Liver (tissue), 7 donors: ENCODE measurements at regions not wholly inside any gene's neighbourhood (a gene's known extent, or its start where the extent isn't known, plus 50 kb on each side); places are given as distances from the start of the nearest gene placed in this dataset.

Source experiments
- DNase-seq: peaks from one replicate; pipeline ENCODE4 v3.0.0-alpha.2; 2017; ENCODE audit warnings: low spot score
- H3K27ac ChIP-seq, 2 donors: one replicate each; pipeline ENCODE4 v1.7.0; 2013; ENCODE audit warnings: inconsistent platforms in 2 of 2, low read length in 2 of 2, control low read depth in 1 of 2, low read depth in 1 of 2, mild to moderate bottlenecking in 1 of 2
- H3K27me3 ChIP-seq, 4 donors: one replicate each; pipeline versions ENCODE4 v1.6.1 to v1.7.0; 2013; ENCODE audit warnings: low read length in 3 of 4, inconsistent platforms in 1 of 4, mild to moderate bottlenecking in 1 of 4, moderate library complexity in 1 of 4; ENCODE audit not compliant: control insufficient read depth in 4 of 4, insufficient read depth in 4 of 4
- H3K36me3 ChIP-seq, 4 donors: one replicate each; pipeline versions ENCODE4 v1.6.1 to v1.7.0; 2013; ENCODE audit warnings: low read length in 3 of 4, mild to moderate bottlenecking in 3 of 4, low read depth in 1 of 4, moderate library complexity in 1 of 4; ENCODE audit not compliant: control insufficient read depth in 4 of 4, insufficient read depth in 3 of 4
- H3K4me1 ChIP-seq, 4 donors: one replicate each; pipeline versions ENCODE4 v1.6.1 to v1.7.0; 2013; ENCODE audit warnings: low read length in 3 of 4, mild to moderate bottlenecking in 3 of 4, moderate library complexity in 1 of 4; ENCODE audit not compliant: control insufficient read depth in 4 of 4, insufficient read depth in 4 of 4
- H3K4me3 ChIP-seq, 3 donors: one replicate each; pipeline versions ENCODE4 v1.6.1 to v1.7.0; 2013; ENCODE audit warnings: low read length in 3 of 3, control low read depth in 1 of 3, low read depth in 1 of 3, mild to moderate bottlenecking in 1 of 3
- H3K9ac ChIP-seq, 2 donors: one replicate each; pipeline ENCODE4 v1.7.0; 2013; ENCODE audit warnings: low read length in 2 of 2, mild to moderate bottlenecking in 2 of 2, moderate library complexity in 2 of 2, control low read depth in 1 of 2, low read depth in 1 of 2
- H3K9me3 ChIP-seq, 4 donors: one replicate each; pipeline versions ENCODE4 v1.6.1 to v1.7.0; 2013; ENCODE audit warnings: low read length in 3 of 4; ENCODE audit not compliant: control insufficient read depth in 4 of 4
- ATF3 ChIP-seq: IDR thresholded peaks from 2 replicates; pipeline ENCODE4 v1.6.1; 2016; ENCODE audit warnings: antibody characterized with exemption
- EGR1 ChIP-seq, 2 donors: IDR thresholded peaks; 2 replicates each; pipeline ENCODE4 v1.6.1; 2016 to 2018; ENCODE audit warnings: antibody characterized with exemption in 2 of 2, low read depth in 2 of 2
- FOXA1 ChIP-seq: IDR thresholded peaks from 2 replicates; pipeline ENCODE4 v1.6.1; 2016; ENCODE audit warnings: antibody characterized with exemption
- FOXA2 ChIP-seq: IDR thresholded peaks from 2 replicates; pipeline ENCODE4 v1.6.1; 2016; ENCODE audit warnings: antibody characterized with exemption
- GABPA ChIP-seq, 2 donors: IDR thresholded peaks in 1 of 2; conservative IDR thresholded peaks in 1 of 2; 2 replicates each; pipeline ENCODE4 v1.6.1; 2016; ENCODE audit warnings: antibody characterized with exemption in 2 of 2, mild to moderate bottlenecking in 1 of 2, moderate library complexity in 1 of 2
- HNF4A ChIP-seq, 2 donors: conservative IDR thresholded peaks; 2 replicates each; pipeline ENCODE4 v1.6.1; 2016; ENCODE audit warnings: antibody characterized with exemption in 2 of 2, mild to moderate bottlenecking in 2 of 2
- HNF4G ChIP-seq: IDR thresholded peaks from 2 replicates; pipeline ENCODE4 v1.6.1; 2016; ENCODE audit warnings: antibody characterized with exemption
- JUND ChIP-seq, 2 donors: IDR thresholded peaks; 2 replicates each; pipeline ENCODE4 v1.6.1; 2016; ENCODE audit warnings: antibody characterized with exemption in 2 of 2
- NR2F2 ChIP-seq: IDR thresholded peaks from 2 replicates; pipeline ENCODE4 v1.6.1; 2016; ENCODE audit warnings: antibody characterized with exemption
- RAD21 ChIP-seq, 2 donors: IDR thresholded peaks; 2 replicates each; pipeline ENCODE4 v1.6.1; 2016; ENCODE audit warnings: antibody characterized with exemption in 2 of 2, mild to moderate bottlenecking in 2 of 2
- RXRA ChIP-seq, 2 donors: IDR thresholded peaks; 2 replicates each; pipeline ENCODE4 v1.6.1; 2017 to 2018; ENCODE audit warnings: antibody characterized with exemption in 2 of 2, mild to moderate bottlenecking in 1 of 2
- SP1 ChIP-seq: IDR thresholded peaks from 2 replicates; pipeline ENCODE4 v1.6.1; 2018; ENCODE audit warnings: antibody characterized with exemption, mild to moderate bottlenecking
- TAF1 ChIP-seq: conservative IDR thresholded peaks from 2 replicates; pipeline ENCODE4 v1.6.1; 2016; ENCODE audit warnings: antibody characterized with exemption, mild to moderate bottlenecking
- YY1 ChIP-seq: IDR thresholded peaks from 2 replicates; pipeline ENCODE4 v1.6.1; 2016; ENCODE audit warnings: antibody characterized with exemption, mild to moderate bottlenecking
- ZBTB33 ChIP-seq: IDR thresholded peaks from 2 replicates; pipeline ENCODE4 v1.6.1; 2016; ENCODE audit warnings: antibody characterized with exemption
- WGBS: extraction: QIAGEN DNeasy Blood & Tissue Kit; methylation state at CpG from one replicate; pipeline ENCODE4 v1.1.7; 2013; 5-methylcytosine and 5-hydroxymethylcytosine counted together
- TF ChIP-seq, protein P1 (sequence below): IDR thresholded peaks from 2 replicates; pipeline ENCODE4 v1.6.1; 2016; ENCODE audit warnings: antibody characterized with exemption
- TF ChIP-seq, protein P2 (sequence below): IDR thresholded peaks from 2 replicates; pipeline ENCODE4 v1.6.1; 2016; ENCODE audit warnings: antibody characterized with exemption, mild to moderate bottlenecking
- donor health status: healthy.
- donor health status: healthy.
- donor health status: healthy.
- donor health status: healthy.

DNA sequence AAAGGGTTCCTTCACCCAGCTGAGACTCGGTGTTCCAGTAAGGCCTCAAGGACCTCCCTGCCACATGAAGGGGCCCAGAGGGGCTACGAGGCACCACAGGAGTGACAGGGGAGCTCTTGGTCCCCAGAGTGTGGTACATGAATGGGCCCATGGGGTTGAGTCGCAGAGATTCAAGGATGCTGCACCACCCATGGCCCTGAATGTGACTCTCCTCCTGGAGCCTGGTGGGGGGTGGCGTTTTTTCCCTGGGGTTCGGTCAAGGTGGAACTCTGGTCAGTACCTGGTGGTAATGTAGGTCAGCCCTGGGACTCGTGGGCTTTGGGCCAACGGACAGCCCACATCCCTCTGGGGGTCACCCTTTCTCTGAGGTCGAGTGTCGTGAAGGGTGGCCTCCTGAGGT, 204.0 kb downstream of the UBE3A start:
- Histone ChIP-seq H3K27ac (no peak overlapping the region), H3K36me3 (no peaks in the 10 kb centered on the region), H3K9me3 (peaks cover 0 to 12% (median 1%) of the 10 kb centered on the region in 4 donors), H3K4me3 (no peak overlapping the region), H3K4me1 (no peaks in the 10 kb centered on the region), H3K27me3 (no peaks in the 10 kb centered on the region), H3K9ac (no peak overlapping the region)
- no peak for DNase-seq
- TF ChIP-seq FOXA1 (no peak), JUND (IDR thresholded peaks at IDR 0.05) (no peak), RAD21 (IDR thresholded peaks at IDR 0.05) (no peak), RXRA (IDR thresholded peaks at IDR 0.05) (no peak), YY1 (no peak), HNF4G (no peak), ZBTB33 (no peak), EGR1 (IDR thresholded peaks at IDR 0.05; ENCODE audit: low read depth in 2 of 2) (no peak), TAF1 (no peak), HNF4A (conservative IDR thresholded peaks at IDR 0.05) (no peak)
- WGBS = 82% methylated on average over 9 of the region's 9 CpGs

GRCh38 chr15:25235391-25235790, 203.4 kb downstream of the UBE3A start:
- Histone ChIP-seq H3K4me3 (no peak overlapping the region), H3K27me3 (no peaks in the 10 kb centered on the region), H3K9me3 (peaks cover 0 to 9% (median 1%) of the 10 kb centered on the region in 4 donors), H3K36me3 (no peaks in the 10 kb centered on the region), H3K9ac (no peak overlapping the region), H3K4me1 (no peaks in the 10 kb centered on the region), H3K27ac (no peak overlapping the region)
- TF ChIP-seq, protein P1, sequence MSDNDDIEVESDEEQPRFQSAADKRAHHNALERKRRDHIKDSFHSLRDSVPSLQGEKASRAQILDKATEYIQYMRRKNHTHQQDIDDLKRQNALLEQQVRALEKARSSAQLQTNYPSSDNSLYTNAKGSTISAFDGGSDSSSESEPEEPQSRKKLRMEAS = no peak
- TF ChIP-seq RAD21 (IDR thresholded peaks at IDR 0.05) (no peak), ATF3 (no peak), HNF4G (no peak), GABPA (IDR thresholded peaks at IDR 0.05 in 1 of 2, conservative IDR thresholded peaks at IDR 0.05 in 1 of 2) (no peak), HNF4A (conservative IDR thresholded peaks at IDR 0.05) (no peak), SP1 (no peak), NR2F2 (no peak), FOXA1 (no peak), EGR1 (IDR thresholded peaks at IDR 0.05; ENCODE audit: low read depth in 2 of 2) (no peak), FOXA2 (no peak)
- TF ChIP-seq, protein P2, sequence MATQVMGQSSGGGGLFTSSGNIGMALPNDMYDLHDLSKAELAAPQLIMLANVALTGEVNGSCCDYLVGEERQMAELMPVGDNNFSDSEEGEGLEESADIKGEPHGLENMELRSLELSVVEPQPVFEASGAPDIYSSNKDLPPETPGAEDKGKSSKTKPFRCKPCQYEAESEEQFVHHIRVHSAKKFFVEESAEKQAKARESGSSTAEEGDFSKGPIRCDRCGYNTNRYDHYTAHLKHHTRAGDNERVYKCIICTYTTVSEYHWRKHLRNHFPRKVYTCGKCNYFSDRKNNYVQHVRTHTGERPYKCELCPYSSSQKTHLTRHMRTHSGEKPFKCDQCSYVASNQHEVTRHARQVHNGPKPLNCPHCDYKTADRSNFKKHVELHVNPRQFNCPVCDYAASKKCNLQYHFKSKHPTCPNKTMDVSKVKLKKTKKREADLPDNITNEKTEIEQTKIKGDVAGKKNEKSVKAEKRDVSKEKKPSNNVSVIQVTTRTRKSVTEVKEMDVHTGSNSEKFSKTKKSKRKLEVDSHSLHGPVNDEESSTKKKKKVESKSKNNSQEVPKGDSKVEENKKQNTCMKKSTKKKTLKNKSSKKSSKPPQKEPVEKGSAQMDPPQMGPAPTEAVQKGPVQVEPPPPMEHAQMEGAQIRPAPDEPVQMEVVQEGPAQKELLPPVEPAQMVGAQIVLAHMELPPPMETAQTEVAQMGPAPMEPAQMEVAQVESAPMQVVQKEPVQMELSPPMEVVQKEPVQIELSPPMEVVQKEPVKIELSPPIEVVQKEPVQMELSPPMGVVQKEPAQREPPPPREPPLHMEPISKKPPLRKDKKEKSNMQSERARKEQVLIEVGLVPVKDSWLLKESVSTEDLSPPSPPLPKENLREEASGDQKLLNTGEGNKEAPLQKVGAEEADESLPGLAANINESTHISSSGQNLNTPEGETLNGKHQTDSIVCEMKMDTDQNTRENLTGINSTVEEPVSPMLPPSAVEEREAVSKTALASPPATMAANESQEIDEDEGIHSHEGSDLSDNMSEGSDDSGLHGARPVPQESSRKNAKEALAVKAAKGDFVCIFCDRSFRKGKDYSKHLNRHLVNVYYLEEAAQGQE = no peak
- no peak for DNase-seq
- 74% methylated on average over 5 of the region's 5 CpGs for WGBS
